Activated naive CD4-positive, alpha-beta T cell treated with anti-CD3 and anti-CD28 coated beads, Interleukin-2, amount 50 U/mL, for 72 hours (primary cell): ENCODE measurements at regions not wholly inside any gene's neighbourhood (a gene's known extent, or its start where the extent isn't known, plus 50 kb on each side); places are given as distances from the start of the nearest gene placed in this dataset.

ENCODE experiments used
- ATAC-seq, 2 donors: fragments of 150-1000 bp; cut with Tn5 transposase; 2 replicates each; pipeline ENCODE4 v1.10.0; 2021; ENCODE audit warnings: mild to moderate bottlenecking in 2 of 2, moderate library complexity in 2 of 2
- DNase-seq, 2 donors: peaks; one replicate each; pipeline ENCODE4 v3.0.0; 2021 to 2022; ENCODE audit warnings: low spot score in 2 of 2
- H3K27ac Mint-ChIP-seq, 2 donors: one replicate each; pipeline ENCODE4 v1.8.0; 2022; ENCODE audit warnings: mild to moderate bottlenecking in 2 of 2, mixed read lengths in 2 of 2
- H3K36me3 Mint-ChIP-seq, 2 donors: one replicate each; pipeline ENCODE4 v1.8.0; 2022; ENCODE audit warnings: mixed read lengths in 2 of 2
- H3K9me3 Mint-ChIP-seq, 2 donors: one replicate each; pipeline ENCODE4 v1.8.0; 2022; ENCODE audit warnings: mixed read lengths in 2 of 2

GRCh38 chr1:166221316-166221715, 54.5 kb upstream of the FAM78B start:
- Mint-ChIP-seq H3K9me3 (peaks cover 29 to 48% of the 10 kb centered on the region in 2 donors), H3K27ac (no peak overlapping the region), H3K36me3 (peaks cover 0 to 28% of the 10 kb centered on the region in 2 donors)
- ATAC-seq (no peak), DNase-seq (no peak)

DNA sequence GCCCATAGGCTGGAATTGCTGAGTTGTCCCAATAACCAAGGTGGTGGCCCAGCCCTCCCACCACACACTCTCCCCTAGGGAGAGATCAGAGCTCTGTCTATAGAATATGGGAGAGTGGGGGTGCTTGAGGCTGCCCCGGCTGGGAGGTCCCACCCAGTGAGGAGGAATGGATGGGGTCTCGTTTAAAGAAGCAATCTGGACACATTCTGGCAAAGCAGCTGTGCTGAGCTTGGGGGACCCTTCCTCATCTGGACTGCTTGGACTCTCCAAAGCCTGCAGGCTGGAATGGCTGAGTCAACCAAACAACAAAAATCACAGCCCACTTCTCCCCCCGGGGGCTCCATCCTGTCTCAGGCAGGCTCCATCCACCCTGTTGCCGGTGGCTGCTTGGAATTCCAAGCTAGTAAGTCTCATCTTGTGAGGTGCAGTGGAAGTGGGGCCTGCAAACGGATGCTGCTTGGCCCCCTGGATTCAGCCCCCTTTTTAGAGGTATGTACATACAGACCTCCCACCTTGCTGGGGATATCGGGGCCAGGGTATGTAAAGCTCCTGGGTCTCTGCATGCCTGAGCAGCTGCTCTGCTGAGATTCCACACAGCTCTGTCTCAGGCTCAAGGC, 67.1 kb upstream of the FAM78B start:
- Mint-ChIP-seq H3K36me3 (peaks cover 0 to 15% of the 10 kb centered on the region in 2 donors), H3K9me3 (peaks cover 26 to 29% of the 10 kb centered on the region in 2 donors), H3K27ac (no peak overlapping the region)
- DNase-seq (no peak), ATAC-seq (no peak)

DNA sequence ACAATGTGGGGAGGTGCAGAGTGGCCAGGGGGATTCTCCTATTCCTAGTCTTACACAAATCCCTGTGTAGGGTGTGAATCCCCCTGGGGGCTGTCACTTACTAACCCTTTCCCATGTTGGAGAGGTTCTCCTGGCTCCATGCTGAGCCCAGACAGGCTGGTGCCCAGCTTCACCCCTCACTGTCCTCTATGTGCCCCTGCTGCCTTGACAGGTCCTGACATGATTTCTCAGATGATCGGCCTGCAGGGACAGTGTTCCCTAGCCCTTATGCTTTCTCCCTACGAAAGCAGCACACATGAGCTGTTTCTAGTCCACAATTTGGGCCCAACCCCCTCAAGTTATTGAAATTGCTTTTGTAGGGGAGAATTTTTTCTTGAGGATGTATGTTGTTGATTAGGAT, 68.9 kb upstream of the FAM78B start:
- DNase-seq (no peak), ATAC-seq (no peak)
- H3K27ac Mint-ChIP-seq = no peak overlapping the region
- H3K9me3 Mint-ChIP-seq = peaks cover 17 to 21% of the 10 kb centered on the region in 2 donors
- peaks cover 0 to 9% of the 10 kb centered on the region in 2 donors for H3K36me3 Mint-ChIP-seq

DNA sequence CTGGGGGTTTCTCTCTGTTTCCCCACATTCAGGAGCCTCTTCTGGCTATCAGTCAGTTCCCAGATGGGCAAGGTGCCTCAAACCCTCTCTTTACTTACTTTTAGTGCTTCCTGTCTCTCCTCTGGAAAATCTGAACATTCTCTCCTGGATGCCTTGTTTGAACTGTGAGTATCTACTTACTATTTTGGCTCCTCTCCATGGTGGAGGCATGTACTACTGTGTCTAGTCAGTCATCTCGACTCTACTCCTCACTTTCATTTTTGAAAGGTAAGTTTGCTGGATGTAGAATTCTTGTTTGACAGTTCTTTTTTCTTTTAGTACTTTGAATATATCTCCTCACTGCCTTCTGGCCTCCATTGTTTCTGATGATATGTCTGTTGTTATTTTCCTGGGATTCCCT, 70.9 kb upstream of the FAM78B start:
- DNase-seq = no peak
- no peak for ATAC-seq
- Mint-ChIP-seq H3K36me3 (no peaks in the 10 kb centered on the region), H3K9me3 (peaks cover 7 to 8% of the 10 kb centered on the region in 2 donors), H3K27ac (no peak overlapping the region)

DNA sequence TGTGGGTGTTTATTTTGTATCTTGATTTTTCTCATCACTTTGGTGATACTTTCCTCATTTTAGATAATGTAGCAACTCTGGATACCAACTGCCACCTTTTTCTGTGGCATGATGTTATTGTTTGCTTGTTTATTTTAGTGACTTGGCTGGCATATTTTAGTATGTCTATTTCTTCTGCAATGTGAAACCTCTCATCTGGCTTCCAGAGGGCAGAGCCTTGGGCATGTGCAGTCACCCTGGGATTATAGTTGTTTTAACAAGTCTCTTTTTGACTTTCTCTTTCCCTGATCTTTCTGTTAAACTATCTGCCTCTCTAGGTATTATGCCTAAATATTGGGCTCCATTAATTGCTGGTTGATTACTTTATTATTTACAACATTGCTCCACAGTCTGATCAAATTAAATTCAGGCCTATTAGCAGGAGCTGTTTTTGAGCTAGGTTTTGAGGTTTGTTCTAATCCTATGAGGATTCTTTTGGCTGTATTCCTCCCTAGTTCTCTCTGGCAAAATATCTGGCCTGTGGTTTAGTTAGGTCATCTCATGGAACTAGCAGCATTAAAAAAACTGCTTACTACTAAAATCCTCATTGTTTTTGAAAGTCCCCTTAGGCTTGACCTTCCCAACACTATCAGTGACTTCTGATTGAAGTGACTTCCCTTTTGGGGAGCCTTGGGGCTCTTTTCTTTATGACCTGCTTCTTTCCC, 86.4 kb upstream of the FAM78B start:
- ATAC-seq (no peak), DNase-seq (no peak)
- peaks cover 0 to 22% of the 10 kb centered on the region in 2 donors for H3K36me3 Mint-ChIP-seq
- H3K27ac Mint-ChIP-seq = no peak overlapping the region
- peaks cover 10 to 20% of the 10 kb centered on the region in 2 donors for H3K9me3 Mint-ChIP-seq

GRCh38 chr1:166258017-166258416, 91.2 kb upstream of the FAM78B start:
- DNase-seq (no peak), ATAC-seq (no peak)
- Mint-ChIP-seq H3K36me3 (peaks cover 0 to 15% of the 10 kb centered on the region in 2 donors), H3K27ac (no peak overlapping the region), H3K9me3 (peaks cover 5 to 17% of the 10 kb centered on the region in 2 donors)

DNA sequence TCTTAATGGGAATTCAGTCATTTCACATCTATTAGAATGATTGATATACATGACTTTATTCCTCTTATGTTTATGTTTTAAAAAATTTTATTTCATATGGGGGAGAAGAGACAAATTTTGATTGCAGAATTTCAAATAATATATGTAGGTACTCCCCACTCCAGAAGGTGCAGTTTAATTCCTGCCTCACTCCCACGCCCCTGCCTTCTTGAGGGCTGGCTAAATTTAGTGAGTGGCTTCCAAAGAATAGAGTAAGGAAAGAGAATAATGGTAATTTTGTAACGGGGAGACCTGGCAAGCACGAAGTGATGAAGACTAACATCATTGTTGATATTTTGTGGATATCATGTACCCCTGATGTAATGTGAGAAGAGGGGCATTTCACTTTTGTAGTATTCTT, 94.7 kb upstream of the FAM78B start:
- peaks cover 0 to 6% of the 10 kb centered on the region in 2 donors for H3K36me3 Mint-ChIP-seq
- no peak overlapping the region for H3K27ac Mint-ChIP-seq
- H3K9me3 Mint-ChIP-seq = peaks cover 0 to 17% of the 10 kb centered on the region in 2 donors
- DNase-seq (no peak), ATAC-seq (no peak)

DNA sequence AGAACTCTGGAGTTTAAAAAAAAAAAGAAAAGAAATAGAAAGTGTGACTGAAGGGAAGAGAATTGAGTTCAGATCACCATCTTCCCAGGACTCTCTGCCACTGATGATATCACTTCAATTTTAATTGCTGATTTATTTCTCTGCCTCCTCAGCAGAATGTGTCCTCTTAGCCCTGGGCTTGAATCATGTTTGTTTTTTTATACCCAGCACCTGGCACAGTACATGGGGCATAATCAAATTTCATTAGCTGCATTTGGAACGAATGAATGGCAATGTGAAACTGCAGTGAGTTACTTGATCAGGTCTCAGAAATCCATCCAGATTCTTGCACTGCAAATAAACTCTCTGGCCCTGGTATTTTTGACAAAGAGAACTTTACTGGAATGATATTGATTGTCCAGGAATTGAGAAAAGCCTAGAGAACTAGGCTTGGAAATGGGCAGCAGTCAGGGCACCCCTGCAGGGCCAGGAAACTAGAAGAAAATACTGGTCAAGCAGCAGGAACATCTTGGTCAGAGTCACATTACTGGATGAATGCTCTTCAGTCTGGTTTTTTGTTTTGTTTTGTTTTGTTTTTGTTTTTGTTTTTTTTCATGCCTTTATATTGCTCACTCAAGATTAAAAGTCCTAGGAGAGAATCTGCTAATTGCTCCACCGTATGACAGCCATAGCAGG, 103.8 kb upstream of the FAM78B start:
- peaks cover 4 to 20% of the 10 kb centered on the region in 2 donors for H3K9me3 Mint-ChIP-seq
- H3K27ac Mint-ChIP-seq = no peak overlapping the region
- peaks cover under 1 to 6% of the 10 kb centered on the region in 2 donors for H3K36me3 Mint-ChIP-seq
- DNase-seq (no peak), ATAC-seq (no peak)

GRCh38 chr1:166271151-166271538, 104.3 kb upstream of the FAM78B start:
- peaks cover 6 to 21% of the 10 kb centered on the region in 2 donors for H3K9me3 Mint-ChIP-seq
- peaks cover 6 to 11% of the 10 kb centered on the region in 2 donors for H3K36me3 Mint-ChIP-seq
- no peak for ATAC-seq

GRCh38 chr1:166272155-166272554, 105.4 kb upstream of the FAM78B start:
- H3K27ac Mint-ChIP-seq = no peak overlapping the region

More at GRCh38 chr1:166271151-166271538, 104.3 kb upstream of the FAM78B start:
- H3K27ac Mint-ChIP-seq = no peak overlapping the region
- no peak for DNase-seq

GRCh38 chr1:166272851-166273250, 106.0 kb upstream of the FAM78B start:
- H3K36me3 Mint-ChIP-seq = peaks cover 8 to 9% of the 10 kb centered on the region in 2 donors
- peaks cover 9 to 20% of the 10 kb centered on the region in 2 donors for H3K9me3 Mint-ChIP-seq
- ATAC-seq = no peak
- H3K27ac Mint-ChIP-seq = no peak overlapping the region
- no peak for DNase-seq

More at GRCh38 chr1:166272155-166272554, 105.4 kb upstream of the FAM78B start:
- Mint-ChIP-seq H3K9me3 (peaks cover 9 to 20% of the 10 kb centered on the region in 2 donors), H3K36me3 (peaks cover 8 to 9% of the 10 kb centered on the region in 2 donors)
- ATAC-seq (no peak), DNase-seq (no peak)

DNA sequence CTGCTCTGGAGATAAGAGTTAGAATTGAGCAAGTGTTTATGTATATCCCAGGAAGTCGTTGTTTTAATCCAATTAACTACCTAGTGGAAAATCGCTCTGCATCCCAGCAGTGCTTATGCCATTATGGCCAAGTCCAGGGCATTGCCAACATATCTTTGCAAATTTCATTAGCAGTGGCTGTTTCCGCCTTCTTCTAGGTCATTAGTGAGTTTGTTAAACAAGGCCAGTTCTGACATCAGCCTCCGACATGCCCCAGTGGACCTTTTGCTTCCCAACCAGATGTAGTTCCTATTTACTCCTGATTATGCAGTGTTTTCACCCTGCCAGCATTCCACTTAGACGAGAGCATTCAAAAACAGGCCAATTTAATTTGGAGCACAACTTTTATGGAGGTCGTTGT, 106.8 kb upstream of the FAM78B start:
- peaks cover 9 to 22% of the 10 kb centered on the region in 2 donors for H3K9me3 Mint-ChIP-seq
- ATAC-seq (no peak), DNase-seq (no peak)
- no peak overlapping the region for H3K27ac Mint-ChIP-seq
- H3K36me3 Mint-ChIP-seq = peaks cover 8 to 9% of the 10 kb centered on the region in 2 donors

DNA sequence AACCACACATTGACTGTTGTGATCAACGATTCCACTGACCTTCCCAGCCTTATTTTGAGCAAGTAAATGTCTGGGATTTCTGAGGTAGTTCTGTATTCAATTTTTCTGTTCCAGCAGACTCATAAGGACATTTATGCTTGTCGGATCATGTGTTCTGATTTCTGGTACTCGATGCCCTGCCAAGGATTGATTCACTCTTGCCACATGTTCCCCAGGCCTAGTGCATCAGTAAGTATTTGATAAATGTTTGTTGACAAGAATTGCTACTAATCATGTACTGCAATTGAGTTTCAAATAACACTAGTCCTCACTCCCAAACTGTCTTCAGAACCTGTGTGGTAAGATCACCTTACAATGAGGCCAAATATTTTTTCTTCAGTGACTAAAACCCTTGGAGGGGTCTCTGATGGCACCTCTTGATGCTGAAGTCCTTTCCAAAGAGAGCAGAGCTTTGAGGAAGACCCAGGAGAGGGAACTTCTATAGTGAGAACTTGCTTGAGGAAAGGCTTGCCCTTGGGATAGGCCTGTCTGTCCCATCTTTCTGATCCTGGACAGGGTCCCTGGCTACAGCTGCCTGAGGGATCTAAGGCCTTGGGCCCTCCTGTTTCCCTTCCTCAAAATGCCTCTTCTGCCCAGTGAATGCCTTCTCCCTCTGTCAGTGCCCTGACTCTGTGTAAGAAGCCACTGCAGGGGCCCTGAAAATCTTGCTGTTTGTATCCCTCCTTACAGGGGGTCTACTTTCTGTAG, 115.8 kb upstream of the FAM78B start:
- DNase-seq (no peak), ATAC-seq (no peak)
- Mint-ChIP-seq H3K27ac (no peak overlapping the region), H3K36me3 (no peaks in the 10 kb centered on the region), H3K9me3 (peaks cover 0 to 4% of the 10 kb centered on the region in 2 donors)

DNA sequence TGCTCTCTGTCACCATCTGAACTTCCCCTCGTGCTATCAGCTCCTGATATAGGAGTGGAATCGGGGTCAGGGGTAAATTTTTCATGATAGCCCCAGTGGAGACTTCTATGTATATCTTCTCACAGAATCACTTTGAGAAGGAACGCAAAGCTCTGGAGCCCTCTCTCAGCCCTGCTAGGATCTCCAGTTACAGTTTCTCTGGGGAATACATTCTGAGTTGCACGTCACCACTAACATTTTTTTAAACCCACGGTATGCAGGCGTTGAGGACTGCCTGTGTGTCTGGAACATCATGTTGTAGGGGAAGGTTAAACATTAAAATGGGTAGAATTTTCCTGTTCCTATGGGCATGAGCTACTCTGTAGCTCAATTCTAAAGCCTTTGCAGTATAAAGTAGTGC, 116.4 kb upstream of the FAM78B start:
- H3K9me3 Mint-ChIP-seq = peaks cover 0 to 4% of the 10 kb centered on the region in 2 donors
- DNase-seq = no peak

GRCh38 chr1:166283600-166283999, 116.8 kb upstream of the FAM78B start:
- Mint-ChIP-seq H3K27ac (no peak overlapping the region), H3K36me3 (no peaks in the 10 kb centered on the region), H3K9me3 (peaks cover 0 to 2% of the 10 kb centered on the region in 2 donors)
- DNase-seq (no peak), ATAC-seq (no peak)

More for the DNA sequence above, 116.4 kb upstream of the FAM78B start:
- ATAC-seq = no peak
- H3K36me3 Mint-ChIP-seq = no peaks in the 10 kb centered on the region
- H3K27ac Mint-ChIP-seq = no peak overlapping the region

- no peak overlapping the region for H3K27ac Mint-ChIP-seq
- no peak for DNase-seq
- ATAC-seq = no peak
- H3K36me3 Mint-ChIP-seq = no peaks in the 10 kb centered on the region
- peaks cover 0 to 5% of the 10 kb centered on the region in 2 donors for H3K9me3 Mint-ChIP-seq
Measured at GRCh38 chr1:166289309-166290050, 122.7 kb upstream of the FAM78B start.
